ENCODE measurements at regions not wholly inside any gene's neighbourhood (a gene's known extent, or its start where the extent isn't known, plus 50 kb on each side); places are given as distances from the start of the nearest gene placed in this dataset.

- DNase-seq (ENCODE audit: low read depth), result no peak
- TF ChIP-seq CTCF (IDR thresholded peaks at IDR 0.05; ENCODE audit: low read depth, low read length, missing control alignments), result no peak
- no peak overlapping the region for H3K4me3 ChIP-seq (ENCODE audit: low read depth, low read length)
Measured at GRCh38 chr7:88617185-88617584, 142.3 kb upstream of the ZNF804B start.

DNA sequence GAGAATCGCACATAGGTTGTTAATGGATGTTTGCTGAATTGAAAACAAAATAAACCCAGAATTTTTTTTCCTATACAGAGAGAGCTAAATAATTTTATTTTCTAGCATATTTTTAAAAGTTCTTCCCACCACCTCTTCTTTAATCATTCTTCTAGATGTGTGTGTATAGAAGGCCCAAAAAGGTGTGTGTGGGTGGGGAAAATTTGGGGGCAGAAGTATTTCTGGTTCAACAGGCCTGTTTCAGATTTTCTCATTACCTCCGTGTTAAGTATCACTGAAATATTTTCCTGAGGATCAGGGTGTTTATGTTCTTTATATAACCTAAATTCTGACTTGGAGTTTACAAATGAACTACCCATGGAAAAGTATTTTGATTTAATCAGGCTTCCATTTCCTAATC lies 144.2 kb upstream of the ZNF804B start:
- no peak overlapping the region for H3K4me3 ChIP-seq (ENCODE audit: low read depth, low read length)
- no peak for DNase-seq (ENCODE audit: low read depth)
- TF ChIP-seq CTCF (IDR thresholded peaks at IDR 0.05; ENCODE audit: low read depth, low read length, missing control alignments), result no peak

GRCh38 chr7:88614736-88615135 lies 144.8 kb upstream of the ZNF804B start:
- no peak for TF ChIP-seq CTCF (IDR thresholded peaks at IDR 0.05; ENCODE audit: low read depth, low read length, missing control alignments)
- DNase-seq (ENCODE audit: low read depth), result no peak
- no peak overlapping the region for H3K4me3 ChIP-seq (ENCODE audit: low read depth, low read length)

- TF ChIP-seq CTCF (IDR thresholded peaks at IDR 0.05; ENCODE audit: low read depth, low read length, missing control alignments), result no peak
- DNase-seq (ENCODE audit: low read depth), result no peak
- H3K4me3 ChIP-seq (ENCODE audit: low read depth, low read length), result no peak overlapping the region
Measured at GRCh38 chr7:88610942-88611341, 148.6 kb upstream of the ZNF804B start.

DNA sequence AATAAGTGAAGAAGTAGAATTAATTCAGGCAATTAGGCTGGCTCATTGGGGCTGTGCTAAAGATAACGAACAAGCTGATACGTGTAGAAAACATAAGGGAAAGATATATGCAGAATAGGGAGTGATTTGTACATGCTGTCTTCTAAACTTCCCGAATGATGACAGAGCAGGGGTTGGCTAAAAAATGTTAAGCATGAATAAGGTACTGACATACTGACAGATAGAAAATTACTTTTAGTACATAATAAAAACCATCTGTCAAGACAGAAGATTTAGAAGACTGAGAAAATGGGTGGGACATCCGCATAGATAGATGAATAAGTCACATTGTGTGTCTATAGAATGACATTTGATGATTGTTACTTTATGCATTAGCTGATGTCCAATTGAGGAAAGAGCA lies 158.8 kb upstream of the ZNF804B start:
- TF ChIP-seq CTCF (IDR thresholded peaks at IDR 0.05; ENCODE audit: low read depth, low read length, missing control alignments), result no peak
- H3K4me3 ChIP-seq (ENCODE audit: low read depth, low read length), result no peak overlapping the region
- no peak for DNase-seq (ENCODE audit: low read depth)

DNA sequence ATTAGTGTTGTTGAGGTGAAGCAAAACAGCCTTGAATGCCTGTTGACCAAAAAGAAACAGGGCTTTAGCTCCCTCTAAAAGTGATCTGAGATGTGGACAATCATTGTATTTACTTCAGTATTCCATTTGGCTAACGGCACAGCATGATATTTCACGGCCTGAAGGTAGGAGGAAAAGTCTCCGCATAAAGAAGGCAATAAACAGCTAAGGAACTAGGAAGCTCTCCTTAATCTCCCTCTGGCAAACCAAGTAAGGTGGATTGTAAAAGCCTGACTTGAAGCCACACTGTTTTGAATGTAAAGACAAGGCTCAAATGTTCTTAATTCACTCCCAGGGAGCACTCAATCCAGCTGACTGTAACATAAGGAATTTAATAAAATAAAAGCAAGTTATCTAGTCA lies 160.0 kb upstream of the ZNF804B start:
- no peak for DNase-seq (ENCODE audit: low read depth)
- TF ChIP-seq CTCF (IDR thresholded peaks at IDR 0.05; ENCODE audit: low read depth, low read length, missing control alignments), result no peak
- H3K4me3 ChIP-seq (ENCODE audit: low read depth, low read length), result no peak overlapping the region

DNA sequence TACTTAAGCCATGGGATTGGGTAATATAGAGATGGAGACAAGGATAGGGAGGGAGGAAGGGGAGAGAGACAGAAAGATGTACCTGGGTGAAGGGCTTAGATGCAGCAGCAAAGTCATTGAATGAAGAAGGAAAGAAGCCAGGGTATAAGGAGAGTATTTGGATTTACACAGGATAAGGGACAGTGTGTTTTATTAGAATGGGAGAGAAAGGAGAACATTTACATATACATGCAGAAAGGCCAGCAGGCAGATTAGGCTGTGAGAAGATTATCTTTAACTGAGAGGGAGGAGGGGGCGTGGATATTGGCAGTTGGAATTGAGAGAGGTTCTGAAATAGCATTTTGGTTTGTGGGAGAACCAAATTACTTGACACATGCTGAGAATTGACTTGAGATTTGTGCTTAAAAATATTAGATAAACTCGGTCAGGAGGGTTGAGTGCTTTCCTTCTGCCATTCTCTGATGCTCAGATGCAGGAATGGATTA lies 161.5 kb upstream of the ZNF804B start:
- no peak for DNase-seq (ENCODE audit: low read depth)
- no peak overlapping the region for H3K4me3 ChIP-seq (ENCODE audit: low read depth, low read length)
- TF ChIP-seq CTCF (IDR thresholded peaks at IDR 0.05; ENCODE audit: low read depth, low read length, missing control alignments), result no peak

All from GM12864 (cell line).